GM12878 (cell line): ENCODE measurements at regions not wholly inside any gene's neighbourhood (a gene's known extent, or its start where the extent isn't known, plus 50 kb on each side); places are given as distances from the start of the nearest gene placed in this dataset.

Experiments
- ATAC-seq: fragments of 200-7000 bp; cut with Tn5 transposase; 3 replicates; pipeline ENCODE4 v1.9.1; 2020; ENCODE audit warnings: mild to moderate bottlenecking, moderate library complexity
- BruUV-seq: library from RNA; stranded (reverse); fragments of 400-500 nt; replicated peaks from 2 replicates; lab custom pipeline; 2021; lab: Mats Ljungman, UMichigan
- CTCF ChIA-PET: fragments of 300-600 bp; sonication (Branson Sonifier 250); formaldehyde crosslinking; extraction: SDS; loops from one replicate; lab custom pipeline; 2021; ENCODE audit warnings: inconsistent platforms; lab: Yijun Ruan, JAX
- POLR2A ChIA-PET: fragments of 350-600 bp; formaldehyde crosslinking; extraction: SDS; loops from one replicate; lab custom pipeline; 2021; ENCODE audit warnings: inconsistent platforms; lab: Charles Lee
- RAD21 ChIA-PET: fragments of 300-600 bp; sonication (Branson Sonifier 250); formaldehyde crosslinking; loops from one replicate; lab custom pipeline; 2023; ENCODE audit warnings: antibody characterized with exemption; ENCODE audit not compliant: unreplicated experiment; lab: Charles Lee
- SMC1A ChIA-PET: fragments of 300-600 bp; sonication (Branson Sonifier 250); formaldehyde crosslinking; loops from one replicate; lab custom pipeline; 2023; ENCODE audit not compliant: unreplicated experiment, uncharacterized antibody; lab: Charles Lee
- DNase-seq: peaks from one replicate; pipeline ENCODE4 v3.0.0-alpha.2; 2011; ENCODE audit warnings: low read depth, low spot score
- FAIRE-seq: peaks from 3 replicates; lab custom pipeline; 2011; peaks lifted over from hg19 to GRCh38; lab: Jason Lieb, UNC
- H2AFZ ChIP-seq: 2 replicates; pipeline ENCODE4 v1.6.0; 2011; ENCODE audit warnings: low read depth, low read length, control low read depth; ENCODE audit not compliant: control insufficient read depth
- H3K27ac ChIP-seq: 2 replicates; pipeline ENCODE4 v1.5.1; 2011; ENCODE audit warnings: control low read depth; ENCODE audit not compliant: control insufficient read depth, insufficient read depth
- H3K27me3 ChIP-seq, 2 experiments: replicated peaks in 1 of 2; 2 replicates each; pipeline versions ENCODE4 v1.6.0 to v1.6.1; 2011; ENCODE audit warnings: low read length in 1 of 2; ENCODE audit not compliant: control insufficient read depth in 2 of 2, insufficient read depth in 2 of 2
- H3K36me3 ChIP-seq, 2 experiments: 2 replicates each; pipeline ENCODE4 v1.5.1; 2011; ENCODE audit warnings: low read length in 1 of 2; ENCODE audit not compliant: control insufficient read depth in 2 of 2, insufficient read depth in 2 of 2
- H3K4me1 ChIP-seq: 2 replicates; pipeline ENCODE4 v1.6.1; 2011; ENCODE audit warnings: mild to moderate bottlenecking, low read length, moderate library complexity, mixed read lengths; ENCODE audit not compliant: control insufficient read depth, insufficient read depth
- H3K4me2 ChIP-seq: 2 replicates; pipeline ENCODE4 v1.6.0; 2011; ENCODE audit warnings: control low read depth; ENCODE audit not compliant: control insufficient read depth, insufficient read depth
- H3K4me3 ChIP-seq: fragments of 200-600 bp; sonication (generic); 2 replicates; pipeline ENCODE4 v1.5.1; 2016
- H3K79me2 ChIP-seq: 2 replicates; pipeline ENCODE4 v1.6.0; 2011; ENCODE audit warnings: low read length; ENCODE audit not compliant: control insufficient read depth, insufficient read depth
- H3K9ac ChIP-seq: 2 replicates; pipeline ENCODE4 v1.8.0; 2011; ENCODE audit warnings: low read length, control low read depth, mixed read lengths; ENCODE audit not compliant: control insufficient read depth, insufficient read depth
- H3K9me3 ChIP-seq: replicated peaks from 3 replicates; pipeline ENCODE4 v1.5.1; 2011; ENCODE audit warnings: mild to moderate bottlenecking, low read length; ENCODE audit not compliant: control insufficient read depth, insufficient read depth
- H4K20me1 ChIP-seq: 2 replicates; pipeline ENCODE4 v1.6.0; 2011; ENCODE audit not compliant: control insufficient read depth, insufficient read depth
- ATF7 ChIP-seq: fragments of 450-650 bp; IDR thresholded peaks from 2 replicates; pipeline ENCODE4 v1.6.1; 2016; ENCODE audit warnings: low read depth, mild to moderate bottlenecking
- BHLHE40 ChIP-seq, 2 experiments: fragments of 450-650 bp in 1 of 2; IDR thresholded peaks; 2 replicates each; pipeline ENCODE4 v1.6.1; 2011 to 2017; ENCODE audit warnings: low read depth in 2 of 2, borderline replicate concordance in 1 of 2, improper control_type of control experiment in 1 of 2, low read length in 1 of 2, mild to moderate bottlenecking in 1 of 2
- CHD1 ChIP-seq: IDR thresholded peaks from 2 replicates; pipeline ENCODE4 v1.6.1; 2012; ENCODE audit warnings: low read depth, low read length, improper control_type of control experiment
- EP300 ChIP-seq, 2 experiments: fragments of 150-350 bp in 1 of 2; IDR thresholded peaks; 2 replicates each; pipeline ENCODE4 v1.6.1; 2011 to 2012; ENCODE audit warnings: low read depth in 2 of 2, low read length in 2 of 2, borderline replicate concordance in 1 of 2, improper control_type of control experiment in 1 of 2, inconsistent platforms in 1 of 2; ENCODE audit not compliant: control insufficient read depth in 1 of 2
- KAT2A ChIP-seq: conservative IDR thresholded peaks from 2 replicates; pipeline ENCODE4 v1.6.1; 2011; ENCODE audit warnings: low read depth, low read length; ENCODE audit not compliant: control insufficient read depth
- NFIC ChIP-seq: IDR thresholded peaks from 2 replicates; pipeline ENCODE4 v1.6.1; 2012; ENCODE audit warnings: low read depth, mild to moderate bottlenecking, inconsistent platforms, low read length, moderate library complexity
- NFYB ChIP-seq: IDR thresholded peaks from 2 replicates; pipeline ENCODE4 v1.6.1; 2011; ENCODE audit warnings: low read depth, mild to moderate bottlenecking, low read length, improper control_type of control experiment, moderate library complexity; ENCODE audit not compliant: insufficient read depth
- PBX3 ChIP-seq: IDR thresholded peaks from 2 replicates; pipeline ENCODE4 v1.6.1; 2011; ENCODE audit warnings: mild to moderate bottlenecking, low read depth, low read length, moderate library complexity; ENCODE audit not compliant: insufficient replicate concordance
- RAD21 ChIP-seq: IDR thresholded peaks from 2 replicates; pipeline ENCODE4 v1.6.1; 2011; ENCODE audit warnings: mild to moderate bottlenecking, low read depth, low read length, moderate library complexity; ENCODE audit not compliant: insufficient read depth
- SKIL ChIP-seq: fragments of 450-650 bp; IDR thresholded peaks from 2 replicates; pipeline ENCODE4 v1.6.1; 2017; ENCODE audit warnings: mild to moderate bottlenecking, low read depth, inconsistent platforms; ENCODE audit not compliant: poor library complexity, severe bottlenecking
- ZSCAN29 ChIP-seq: fragments of 450-650 bp; IDR thresholded peaks from 2 replicates; pipeline ENCODE4 v1.6.1; 2017; ENCODE audit warnings: mild to moderate bottlenecking, moderate library complexity
- WGBS: methylation state at CpG from one replicate; pipeline ENCODE4 v1.1.6; 2016; ENCODE audit warnings: low lambda C conversion rate; ENCODE audit not compliant: insufficient replicate concordance, insufficient coverage; ENCODE audit errors: missing lambda C conversion rate; 5-methylcytosine and 5-hydroxymethylcytosine counted together
- in situ Hi-C: fragments of 300-500 bp; cut with MboI; formaldehyde crosslinking; loops from 9 replicates; pipeline ENCODE4 v1.14.3; 2018; ENCODE audit warnings: mixed read lengths
- intact Hi-C: fragments of 100-400 bp; cut with micrococcal nuclease; formaldehyde crosslinking; loops from one replicate; pipeline ENCODE4 v1.14.2; 2022; ENCODE audit not compliant: unreplicated experiment

DNA sequence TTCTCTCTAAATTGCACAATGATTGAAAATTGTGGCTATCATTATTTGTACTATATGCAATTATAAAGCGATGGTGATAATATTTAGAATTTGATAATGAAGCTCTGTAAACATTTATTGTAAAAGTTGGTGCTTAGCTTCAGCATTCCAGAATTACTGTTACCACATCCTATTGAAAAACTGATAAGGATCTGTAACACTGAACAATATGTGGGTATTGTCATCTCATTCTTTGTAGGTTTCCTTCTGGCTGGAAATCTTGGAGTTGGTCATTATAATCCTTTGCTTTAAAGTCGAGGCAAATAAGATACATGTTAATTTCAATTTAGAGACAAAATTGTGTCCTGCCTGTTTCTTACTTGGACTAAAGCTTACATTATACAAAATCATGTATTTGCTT is 323.4 kb upstream of the GOLIM4 start:
- Histone ChIP-seq H3K4me1 (no peaks in the 10 kb centered on the region; the same call in 1 of the 2 replicates), H3K4me2 (no peak overlapping the region), H3K9me3 (no peaks in the 10 kb centered on the region), H4K20me1 (no peaks in the 10 kb centered on the region), H3K27ac (no peak overlapping the region), H3K36me3 (no peaks in the 10 kb centered on the region), H3K79me2 (no peaks in the 10 kb centered on the region), H2AFZ (no peak overlapping the region), H3K27me3 (no peaks in the 10 kb centered on the region), H3K9ac (no peak overlapping the region), H3K4me3 (no peak overlapping the region)
- DNase-seq (no peak), ATAC-seq (no peak), FAIRE-seq (no peak)
- intact Hi-C loops (no loop called here), in situ Hi-C loops (no loop called here)
- no TSS peak for BruUV-seq
- TF ChIP-seq ATF7 (no peak), BHLHE40 (IDR thresholded peaks at IDR 0.05; ENCODE audit: borderline replicate concordance in 1 of 2, low read depth in 2 of 2, low read length in 1 of 2) (no peak), ZSCAN29 (no peak), CHD1 (no peak), EP300 (IDR thresholded peaks at IDR 0.05; ENCODE audit: borderline replicate concordance in 1 of 2, control insufficient read depth in 1 of 2, low read depth in 2 of 2, low read length in 2 of 2) (no peak), SKIL (no peak), PBX3 (no peak), NFYB (no peak), KAT2A (no peak), NFIC (no peak), RAD21 (no peak)
- ChIA-PET POLR2A (no interaction called here), RAD21 (no interaction called here), CTCF (no interaction called here), SMC1A (interaction anchor here (0.9 to 1.0 kb wide), 2 partner anchors 9 to 20 kb away, joined by 3 read pairs; no protein-coding TSS in a partner anchor)
- WGBS = 0% methylated on average over 2 of the region's 2 CpGs
